AG04449 (cell line): ENCODE measurements at regions not wholly inside any gene's neighbourhood (a gene's known extent, or its start where the extent isn't known, plus 50 kb on each side); places are given as distances from the start of the nearest gene placed in this dataset.
A peak's percentile ranks its signal among the peaks of the same experiment; 100 is the strongest.

Source experiments
- CTCF ChIA-PET: fragments of 350-600 bp; formaldehyde crosslinking; extraction: SDS; loops from one replicate; lab custom pipeline; 2021; ENCODE audit warnings: antibody characterized with exemption; lab: Yijun Ruan, JAX
- POLR2A ChIA-PET: fragments of 400-600, 350-600 bp; formaldehyde crosslinking; extraction: SDS; loops from one replicate; lab custom pipeline; 2020; ENCODE audit warnings: antibody characterized with exemption, inconsistent platforms; lab: Yijun Ruan, JAX
- DNase-seq: peaks from one replicate; pipeline ENCODE4 v3.0.0-alpha.2; 2010; ENCODE audit warnings: low read depth, low spot score
- H3K4me3 ChIP-seq: 2 replicates; pipeline ENCODE4 v1.5.1; 2011; ENCODE audit warnings: low read depth, mild to moderate bottlenecking, control low read depth, low read length
- TF ChIP-seq, protein P1 (sequence below): IDR thresholded peaks from one replicate; pipeline ENCODE4 v1.5.1; 2011; ENCODE audit warnings: mild to moderate bottlenecking, moderate library complexity, low read length, control low read depth, inconsistent platforms; ENCODE audit not compliant: insufficient read depth; ENCODE audit errors: missing control alignments

DNA sequence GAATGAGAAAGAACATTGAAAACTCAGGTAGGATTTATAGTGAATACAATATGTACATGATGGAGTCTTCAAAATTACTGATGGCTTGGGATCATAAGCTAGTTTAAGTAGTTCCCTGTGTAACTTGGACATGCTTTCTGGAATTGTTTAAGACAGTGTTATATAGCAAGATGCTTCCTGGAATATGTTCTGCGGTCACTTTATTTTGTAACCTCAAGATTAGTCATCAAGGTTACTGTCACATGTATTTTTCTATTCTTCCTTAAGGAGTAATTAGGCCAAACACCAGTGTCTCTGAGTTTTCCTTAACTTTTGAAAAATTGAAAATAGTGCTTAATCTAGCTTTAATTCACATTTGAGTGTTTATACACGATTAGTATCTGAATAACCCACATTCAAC lies 760.3 kb upstream of the ARRDC4 start:
- POLR2A ChIA-PET: no interaction called here
- DNase-seq: no peak

DNA sequence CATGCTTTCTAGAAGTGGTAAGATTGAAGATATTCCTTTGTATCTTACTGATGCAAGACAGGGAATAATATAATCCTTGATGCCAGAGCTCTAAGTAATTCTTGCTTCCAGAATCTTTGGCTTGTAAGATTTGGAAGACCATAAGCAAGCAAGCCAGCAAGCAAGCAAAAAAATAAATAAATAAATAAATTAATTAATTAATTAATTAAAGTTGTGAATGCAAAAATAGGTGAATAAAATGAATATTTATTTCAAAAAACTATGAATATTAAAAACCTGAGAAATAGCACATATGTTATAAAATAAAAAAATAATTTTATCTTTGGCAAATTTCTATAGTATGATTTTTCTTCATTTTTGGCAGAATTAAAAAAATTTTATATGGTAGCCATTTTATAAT lies 750.2 kb upstream of the ARRDC4 start:
- TF ChIP-seq, protein P1, sequence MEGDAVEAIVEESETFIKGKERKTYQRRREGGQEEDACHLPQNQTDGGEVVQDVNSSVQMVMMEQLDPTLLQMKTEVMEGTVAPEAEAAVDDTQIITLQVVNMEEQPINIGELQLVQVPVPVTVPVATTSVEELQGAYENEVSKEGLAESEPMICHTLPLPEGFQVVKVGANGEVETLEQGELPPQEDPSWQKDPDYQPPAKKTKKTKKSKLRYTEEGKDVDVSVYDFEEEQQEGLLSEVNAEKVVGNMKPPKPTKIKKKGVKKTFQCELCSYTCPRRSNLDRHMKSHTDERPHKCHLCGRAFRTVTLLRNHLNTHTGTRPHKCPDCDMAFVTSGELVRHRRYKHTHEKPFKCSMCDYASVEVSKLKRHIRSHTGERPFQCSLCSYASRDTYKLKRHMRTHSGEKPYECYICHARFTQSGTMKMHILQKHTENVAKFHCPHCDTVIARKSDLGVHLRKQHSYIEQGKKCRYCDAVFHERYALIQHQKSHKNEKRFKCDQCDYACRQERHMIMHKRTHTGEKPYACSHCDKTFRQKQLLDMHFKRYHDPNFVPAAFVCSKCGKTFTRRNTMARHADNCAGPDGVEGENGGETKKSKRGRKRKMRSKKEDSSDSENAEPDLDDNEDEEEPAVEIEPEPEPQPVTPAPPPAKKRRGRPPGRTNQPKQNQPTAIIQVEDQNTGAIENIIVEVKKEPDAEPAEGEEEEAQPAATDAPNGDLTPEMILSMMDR: no peak
- ChIA-PET CTCF (no interaction called here), POLR2A (no interaction called here)
- no peak overlapping the region for H3K4me3 ChIP-seq
- no peak for DNase-seq

More for the DNA sequence above, 760.3 kb upstream of the ARRDC4 start:
- TF ChIP-seq, protein P1: no peak
- H3K4me3 ChIP-seq: no peak overlapping the region
- CTCF ChIA-PET: no interaction called here

DNA sequence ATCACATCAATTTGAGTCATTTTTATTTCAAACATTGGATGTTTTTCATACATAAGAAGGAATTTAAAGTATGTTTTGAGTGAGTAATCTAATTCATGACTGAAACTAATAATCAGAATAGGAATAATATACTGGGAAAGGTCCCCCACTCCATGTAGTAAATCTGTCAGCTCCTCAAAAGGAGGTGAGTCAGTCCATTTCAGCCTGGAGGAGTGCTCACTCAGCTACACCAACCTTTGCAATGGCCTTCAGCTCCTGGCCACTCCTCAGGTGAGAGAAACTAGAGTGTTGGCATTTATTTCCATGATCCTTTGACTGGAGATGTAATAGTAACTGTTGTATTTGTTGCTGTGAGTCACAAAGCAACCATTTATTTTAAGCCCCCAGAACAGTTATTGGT lies 744.9 kb upstream of the ARRDC4 start:
- H3K4me3 ChIP-seq: no peak overlapping the region
- no peak for DNase-seq
- TF ChIP-seq, protein P1: no peak
- CTCF ChIA-PET: no interaction called here
- POLR2A ChIA-PET: no interaction called here

DNA sequence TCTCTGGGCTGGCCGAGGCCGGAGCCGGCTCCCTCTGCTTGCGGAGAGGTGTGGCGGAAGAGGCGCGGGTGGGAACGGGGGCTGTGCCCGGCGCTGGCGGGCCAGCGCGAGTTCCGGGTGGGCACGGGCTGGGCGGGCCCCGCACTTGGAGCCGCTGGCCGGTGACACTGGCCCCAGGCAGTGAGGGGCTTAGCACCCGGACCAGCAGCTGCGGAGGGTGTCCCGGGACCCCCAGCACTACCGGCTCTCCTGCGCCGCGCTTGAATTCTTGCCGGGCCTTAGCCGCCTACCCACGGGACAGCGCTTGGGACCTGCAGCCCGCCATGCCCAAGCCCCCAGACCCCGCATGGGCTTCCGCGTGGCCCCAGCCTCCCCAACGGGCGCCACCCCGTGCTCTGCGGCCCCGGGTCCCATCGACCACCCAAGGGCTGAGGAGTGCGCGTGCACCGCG lies 736.3 kb upstream of the ARRDC4 start:
- POLR2A ChIA-PET: no interaction called here
- no peak overlapping the region for H3K4me3 ChIP-seq
- CTCF ChIA-PET: no interaction called here
- no peak for DNase-seq
- TF ChIP-seq, protein P1: no peak

DNA sequence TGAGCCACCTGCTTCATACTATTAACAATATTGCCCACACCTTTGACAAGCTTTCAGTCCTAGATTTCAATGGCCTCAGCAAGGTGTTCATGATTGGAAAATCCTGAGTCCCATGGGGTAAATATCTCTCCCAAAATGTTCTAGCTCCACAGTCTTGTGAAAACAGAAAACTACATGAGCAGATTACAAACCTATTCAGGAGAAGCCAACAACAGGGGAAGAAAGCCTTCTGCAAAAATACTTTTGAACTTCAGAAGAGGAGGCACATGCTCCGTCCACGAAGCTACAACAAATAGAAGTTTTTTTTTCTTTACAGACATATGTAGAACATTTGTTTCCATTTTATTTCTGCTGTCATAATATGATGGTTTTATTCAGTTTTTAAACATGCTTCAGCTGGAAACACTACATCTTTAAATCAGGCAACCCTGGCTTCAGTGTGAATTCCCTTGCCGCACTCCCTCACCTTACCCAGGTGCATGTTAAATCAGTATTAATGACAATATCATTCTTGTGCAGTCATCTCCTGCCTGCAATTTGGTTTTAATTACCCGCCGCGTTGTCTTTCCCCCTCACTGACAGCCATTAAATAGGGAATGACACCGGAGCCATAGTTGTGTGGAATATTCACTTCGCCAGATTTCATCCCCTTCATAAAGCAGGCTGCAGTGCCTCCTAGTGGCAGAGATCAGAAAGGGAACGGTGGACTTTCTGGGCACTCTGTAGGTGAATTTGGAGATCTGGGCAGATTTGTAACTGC lies 725.5 kb upstream of the ARRDC4 start:
- ChIA-PET POLR2A (no interaction called here), CTCF (interaction anchor here (1.9 to 3.1 kb wide), 3 partner anchors 11 to 1974 kb away, joined by 4 to 19 read pairs (median 16); no protein-coding TSS in a partner anchor)

GRCh38 chr15:97235611-97235985 lies 724.9 kb upstream of the ARRDC4 start:
- no peak for DNase-seq
- CTCF ChIA-PET: interaction anchor here (1.9 to 2.8 kb wide), 2 partner anchors 908 to 1975 kb away, joined by 4 to 19 read pairs; no protein-coding TSS in a partner anchor
- POLR2A ChIA-PET: no interaction called here
- TF ChIP-seq, protein P1: no peak
- H3K4me3 ChIP-seq: no peak overlapping the region

More for the DNA sequence above, 725.5 kb upstream of the ARRDC4 start:
- TF ChIP-seq, protein P1: peak; percentile 60
- DNase-seq: no peak
- no peak overlapping the region for H3K4me3 ChIP-seq
